ENCODE measurements at regions not wholly inside any gene's neighbourhood (a gene's known extent, or its start where the extent isn't known, plus 50 kb on each side); places are given as distances from the start of the nearest gene placed in this dataset.

DNA sequence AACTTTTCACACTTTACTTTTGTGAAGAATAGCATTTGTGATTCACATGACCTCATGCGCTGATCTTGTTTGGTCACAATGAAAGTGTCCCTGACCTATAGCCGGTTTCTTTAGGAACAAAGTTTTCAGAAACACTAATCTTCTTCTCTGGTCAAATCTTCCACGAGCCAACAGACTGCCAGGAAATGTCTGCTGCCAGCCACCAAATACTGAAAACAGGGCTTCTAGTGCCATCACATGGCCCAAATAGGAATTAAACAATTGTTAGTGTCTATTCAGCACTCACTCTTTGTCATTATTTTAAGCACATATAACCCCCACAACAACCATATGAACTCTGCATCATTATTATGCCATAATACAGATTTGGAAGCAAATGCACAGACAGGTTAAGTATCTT is 286.5 kb upstream of the SYT4 start:
- TF ChIP-seq, protein P1, sequence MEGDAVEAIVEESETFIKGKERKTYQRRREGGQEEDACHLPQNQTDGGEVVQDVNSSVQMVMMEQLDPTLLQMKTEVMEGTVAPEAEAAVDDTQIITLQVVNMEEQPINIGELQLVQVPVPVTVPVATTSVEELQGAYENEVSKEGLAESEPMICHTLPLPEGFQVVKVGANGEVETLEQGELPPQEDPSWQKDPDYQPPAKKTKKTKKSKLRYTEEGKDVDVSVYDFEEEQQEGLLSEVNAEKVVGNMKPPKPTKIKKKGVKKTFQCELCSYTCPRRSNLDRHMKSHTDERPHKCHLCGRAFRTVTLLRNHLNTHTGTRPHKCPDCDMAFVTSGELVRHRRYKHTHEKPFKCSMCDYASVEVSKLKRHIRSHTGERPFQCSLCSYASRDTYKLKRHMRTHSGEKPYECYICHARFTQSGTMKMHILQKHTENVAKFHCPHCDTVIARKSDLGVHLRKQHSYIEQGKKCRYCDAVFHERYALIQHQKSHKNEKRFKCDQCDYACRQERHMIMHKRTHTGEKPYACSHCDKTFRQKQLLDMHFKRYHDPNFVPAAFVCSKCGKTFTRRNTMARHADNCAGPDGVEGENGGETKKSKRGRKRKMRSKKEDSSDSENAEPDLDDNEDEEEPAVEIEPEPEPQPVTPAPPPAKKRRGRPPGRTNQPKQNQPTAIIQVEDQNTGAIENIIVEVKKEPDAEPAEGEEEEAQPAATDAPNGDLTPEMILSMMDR (IDR thresholded peaks at IDR 0.05) = no peak
- Histone ChIP-seq H3K36me3 (no peaks in the 10 kb centered on the region), H3K9ac (ENCODE audit: low read depth in 2 of 2, low read length in 2 of 2) (no peak overlapping the region), H3K27me3 (no peaks in the 10 kb centered on the region), H3K4me1 (no peaks in the 10 kb centered on the region), H3K4me3 (no peak overlapping the region), H3K27ac (no peak overlapping the region), H3K9me3 (no peaks in the 10 kb centered on the region)
- no peak for DNase-seq
- intact Hi-C loops (cut with DNase I) = no loop called here

DNA sequence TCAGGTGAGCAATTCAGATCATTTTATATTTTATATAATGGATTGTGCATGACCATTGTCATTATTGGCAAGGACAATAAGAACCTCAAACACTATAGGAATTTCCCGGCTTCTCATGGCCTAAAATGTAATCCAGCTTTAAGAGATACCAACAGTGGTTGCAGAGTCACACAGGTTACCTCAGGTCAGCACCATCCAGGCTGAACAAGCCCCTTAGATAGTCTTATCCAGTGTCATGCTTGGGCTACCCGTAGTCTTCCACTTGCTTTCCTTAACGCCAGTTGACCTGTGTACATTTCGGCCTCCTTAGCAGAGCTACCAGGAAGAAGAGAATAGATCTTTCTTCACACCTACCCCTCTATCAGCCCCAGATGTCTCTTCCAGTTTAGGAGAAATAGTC is 293.3 kb upstream of the SYT4 start:
- no peak overlapping the region for H3K4me3 ChIP-seq
- no peaks in the 10 kb centered on the region for H3K9me3 ChIP-seq
- intact Hi-C loops (cut with DNase I) = no loop called here
- no peaks in the 10 kb centered on the region for H3K36me3 ChIP-seq
- TF ChIP-seq, protein P1 (IDR thresholded peaks at IDR 0.05) = no peak
- H3K9ac ChIP-seq (ENCODE audit: low read depth in 2 of 2, low read length in 2 of 2) = no peak overlapping the region
- no peak for DNase-seq
- H3K27ac ChIP-seq = no peak overlapping the region
- no peaks in the 10 kb centered on the region for H3K4me1 ChIP-seq
- H3K27me3 ChIP-seq = no peaks in the 10 kb centered on the region

DNA sequence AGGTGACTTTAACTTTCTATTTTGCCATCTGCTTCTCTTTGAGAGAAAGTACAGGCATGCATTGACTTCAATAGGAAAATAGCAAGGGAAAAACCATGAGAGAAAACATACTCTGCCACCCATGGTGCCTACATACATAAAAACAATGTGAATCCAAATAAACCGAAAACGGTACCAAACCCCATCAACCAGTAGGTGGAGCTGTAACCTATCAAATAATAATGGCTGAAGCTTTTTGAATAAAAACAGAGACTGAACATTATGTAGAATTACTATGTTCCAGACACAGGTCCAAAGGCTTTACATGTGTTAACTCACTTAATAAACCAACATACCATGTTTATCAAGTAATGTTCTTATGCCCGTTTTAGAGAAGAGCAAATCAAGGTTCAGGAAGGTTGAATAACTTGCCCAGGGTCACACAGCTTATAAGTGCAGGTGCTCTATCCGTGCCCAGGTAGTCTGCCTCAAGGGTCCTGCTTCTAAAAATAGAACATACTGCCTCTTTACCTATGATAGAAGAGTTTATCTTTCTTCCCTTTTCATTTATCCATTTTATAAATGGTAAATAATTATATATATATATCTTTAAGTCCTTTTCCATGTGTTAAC is 293.9 kb upstream of the SYT4 start:
- DNase-seq = peak; percentile 28
- Histone ChIP-seq H3K9ac (ENCODE audit: low read depth in 2 of 2, low read length in 2 of 2) (no peak overlapping the region), H3K27me3 (no peaks in the 10 kb centered on the region), H3K4me3 (no peak overlapping the region), H3K9me3 (no peaks in the 10 kb centered on the region), H3K27ac (no peak overlapping the region), H3K36me3 (no peaks in the 10 kb centered on the region), H3K4me1 (no peaks in the 10 kb centered on the region)
- intact Hi-C loops (cut with DNase I) = no loop called here
- TF ChIP-seq, protein P1 (IDR thresholded peaks at IDR 0.05) = peak; percentile 69

DNA sequence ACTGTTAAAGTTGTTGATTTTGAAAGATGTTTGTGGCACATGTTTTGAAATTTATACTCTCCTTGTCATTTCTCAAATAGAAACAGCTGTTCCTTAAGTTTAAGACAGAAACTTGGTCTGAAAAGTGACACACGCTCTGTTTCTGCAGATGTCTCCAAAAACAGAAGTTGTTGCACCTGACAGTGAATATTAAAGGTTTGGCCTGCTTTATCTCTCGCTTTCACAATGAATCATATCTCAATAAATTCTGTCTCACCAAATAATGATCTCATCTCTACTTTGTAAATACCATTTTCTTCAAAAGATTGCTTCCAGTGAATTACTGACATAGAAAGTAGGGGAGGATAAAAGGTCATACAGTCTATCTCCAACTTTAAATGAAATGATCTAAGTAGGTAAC is 294.9 kb upstream of the SYT4 start:
- H3K36me3 ChIP-seq = no peaks in the 10 kb centered on the region
- TF ChIP-seq, protein P1 (IDR thresholded peaks at IDR 0.05) = no peak
- intact Hi-C loops (cut with DNase I) = no loop called here

DNA sequence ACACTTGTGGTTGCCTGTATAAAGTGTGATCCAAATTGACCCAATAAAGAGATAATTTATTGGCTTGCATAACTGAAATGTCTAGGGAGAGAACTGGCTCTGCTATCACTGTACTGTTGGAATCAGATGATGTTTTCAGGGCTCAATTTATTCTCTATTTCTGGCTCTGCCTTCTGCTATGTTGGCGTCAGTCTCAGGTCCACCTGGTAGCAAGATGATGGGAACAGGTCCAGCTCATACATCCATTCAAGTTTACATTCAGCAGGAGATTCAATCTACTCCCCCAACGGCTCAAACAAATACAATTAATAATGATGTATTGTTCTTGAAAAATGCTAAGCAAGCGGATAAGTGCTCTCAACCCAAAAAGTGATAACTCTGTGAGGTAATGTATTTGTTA is 297.7 kb upstream of the SYT4 start:
- Histone ChIP-seq H3K9me3 (no peaks in the 10 kb centered on the region), H3K27me3 (no peaks in the 10 kb centered on the region), H3K9ac (ENCODE audit: low read depth in 2 of 2, low read length in 2 of 2) (no peak overlapping the region), H3K4me1 (no peaks in the 10 kb centered on the region), H3K36me3 (no peaks in the 10 kb centered on the region), H3K27ac (no peak overlapping the region), H3K4me3 (no peak overlapping the region)
- DNase-seq = no peak
- intact Hi-C loops (cut with DNase I) = no loop called here
- TF ChIP-seq, protein P1 (IDR thresholded peaks at IDR 0.05) = no peak

More for the DNA sequence above, 294.9 kb upstream of the SYT4 start:
- Histone ChIP-seq H3K4me3 (no peak overlapping the region), H3K9me3 (no peaks in the 10 kb centered on the region), H3K9ac (ENCODE audit: low read depth in 2 of 2, low read length in 2 of 2) (no peak overlapping the region), H3K27me3 (no peaks in the 10 kb centered on the region), H3K27ac (no peak overlapping the region), H3K4me1 (no peaks in the 10 kb centered on the region)
- no peak for DNase-seq
